Liver (tissue), 7 donors: ENCODE measurements at regions not wholly inside any gene's neighbourhood (a gene's known extent, or its start where the extent isn't known, plus 50 kb on each side); places are given as distances from the start of the nearest gene placed in this dataset.

Experiments
- DNase-seq: peaks from one replicate; pipeline ENCODE4 v3.0.0-alpha.2; 2017; ENCODE audit warnings: low spot score
- H3K27ac ChIP-seq, 2 donors: one replicate each; pipeline ENCODE4 v1.7.0; 2013; ENCODE audit warnings: inconsistent platforms in 2 of 2, low read length in 2 of 2, control low read depth in 1 of 2, low read depth in 1 of 2, mild to moderate bottlenecking in 1 of 2
- H3K27me3 ChIP-seq, 4 donors: one replicate each; pipeline versions ENCODE4 v1.6.1 to v1.7.0; 2013; ENCODE audit warnings: low read length in 3 of 4, inconsistent platforms in 1 of 4, mild to moderate bottlenecking in 1 of 4, moderate library complexity in 1 of 4; ENCODE audit not compliant: control insufficient read depth in 4 of 4, insufficient read depth in 4 of 4
- H3K36me3 ChIP-seq, 4 donors: one replicate each; pipeline versions ENCODE4 v1.6.1 to v1.7.0; 2013; ENCODE audit warnings: low read length in 3 of 4, mild to moderate bottlenecking in 3 of 4, low read depth in 1 of 4, moderate library complexity in 1 of 4; ENCODE audit not compliant: control insufficient read depth in 4 of 4, insufficient read depth in 3 of 4
- H3K4me1 ChIP-seq, 4 donors: one replicate each; pipeline versions ENCODE4 v1.6.1 to v1.7.0; 2013; ENCODE audit warnings: low read length in 3 of 4, mild to moderate bottlenecking in 3 of 4, moderate library complexity in 1 of 4; ENCODE audit not compliant: control insufficient read depth in 4 of 4, insufficient read depth in 4 of 4
- H3K4me3 ChIP-seq, 3 donors: one replicate each; pipeline versions ENCODE4 v1.6.1 to v1.7.0; 2013; ENCODE audit warnings: low read length in 3 of 3, control low read depth in 1 of 3, low read depth in 1 of 3, mild to moderate bottlenecking in 1 of 3
- H3K9ac ChIP-seq, 2 donors: one replicate each; pipeline ENCODE4 v1.7.0; 2013; ENCODE audit warnings: low read length in 2 of 2, mild to moderate bottlenecking in 2 of 2, moderate library complexity in 2 of 2, control low read depth in 1 of 2, low read depth in 1 of 2
- H3K9me3 ChIP-seq, 4 donors: one replicate each; pipeline versions ENCODE4 v1.6.1 to v1.7.0; 2013; ENCODE audit warnings: low read length in 3 of 4; ENCODE audit not compliant: control insufficient read depth in 4 of 4
- ATF3 ChIP-seq: IDR thresholded peaks from 2 replicates; pipeline ENCODE4 v1.6.1; 2016; ENCODE audit warnings: antibody characterized with exemption
- EGR1 ChIP-seq, 2 donors: IDR thresholded peaks; 2 replicates each; pipeline ENCODE4 v1.6.1; 2016 to 2018; ENCODE audit warnings: antibody characterized with exemption in 2 of 2, low read depth in 2 of 2
- FOXA1 ChIP-seq: IDR thresholded peaks from 2 replicates; pipeline ENCODE4 v1.6.1; 2016; ENCODE audit warnings: antibody characterized with exemption
- FOXA2 ChIP-seq: IDR thresholded peaks from 2 replicates; pipeline ENCODE4 v1.6.1; 2016; ENCODE audit warnings: antibody characterized with exemption
- GABPA ChIP-seq, 2 donors: IDR thresholded peaks in 1 of 2; conservative IDR thresholded peaks in 1 of 2; 2 replicates each; pipeline ENCODE4 v1.6.1; 2016; ENCODE audit warnings: antibody characterized with exemption in 2 of 2, mild to moderate bottlenecking in 1 of 2, moderate library complexity in 1 of 2
- HNF4A ChIP-seq, 2 donors: conservative IDR thresholded peaks; 2 replicates each; pipeline ENCODE4 v1.6.1; 2016; ENCODE audit warnings: antibody characterized with exemption in 2 of 2, mild to moderate bottlenecking in 2 of 2
- HNF4G ChIP-seq: IDR thresholded peaks from 2 replicates; pipeline ENCODE4 v1.6.1; 2016; ENCODE audit warnings: antibody characterized with exemption
- JUND ChIP-seq, 2 donors: IDR thresholded peaks; 2 replicates each; pipeline ENCODE4 v1.6.1; 2016; ENCODE audit warnings: antibody characterized with exemption in 2 of 2
- MAX ChIP-seq: IDR thresholded peaks from 2 replicates; pipeline ENCODE4 v1.6.1; 2016; ENCODE audit warnings: antibody characterized with exemption
- RAD21 ChIP-seq, 2 donors: IDR thresholded peaks; 2 replicates each; pipeline ENCODE4 v1.6.1; 2016; ENCODE audit warnings: antibody characterized with exemption in 2 of 2, mild to moderate bottlenecking in 2 of 2
- REST ChIP-seq: IDR thresholded peaks from 2 replicates; pipeline ENCODE4 v1.6.1; 2016; ENCODE audit warnings: antibody characterized with exemption, mild to moderate bottlenecking
- RXRA ChIP-seq, 2 donors: IDR thresholded peaks; 2 replicates each; pipeline ENCODE4 v1.6.1; 2017 to 2018; ENCODE audit warnings: antibody characterized with exemption in 2 of 2, mild to moderate bottlenecking in 1 of 2
- SP1 ChIP-seq: IDR thresholded peaks from 2 replicates; pipeline ENCODE4 v1.6.1; 2018; ENCODE audit warnings: antibody characterized with exemption, mild to moderate bottlenecking
- TAF1 ChIP-seq: conservative IDR thresholded peaks from 2 replicates; pipeline ENCODE4 v1.6.1; 2016; ENCODE audit warnings: antibody characterized with exemption, mild to moderate bottlenecking
- YY1 ChIP-seq: IDR thresholded peaks from 2 replicates; pipeline ENCODE4 v1.6.1; 2016; ENCODE audit warnings: antibody characterized with exemption, mild to moderate bottlenecking
- ZBTB33 ChIP-seq: IDR thresholded peaks from 2 replicates; pipeline ENCODE4 v1.6.1; 2016; ENCODE audit warnings: antibody characterized with exemption
- WGBS: extraction: QIAGEN DNeasy Blood & Tissue Kit; methylation state at CpG from one replicate; pipeline ENCODE4 v1.1.7; 2013; 5-methylcytosine and 5-hydroxymethylcytosine counted together
- donor health status: healthy.
- donor health status: healthy.
- donor health status: healthy.
- donor health status: healthy.

- H3K27ac ChIP-seq: no peak overlapping the region
- H3K9ac ChIP-seq: no peak overlapping the region
- no peak for DNase-seq
- H3K36me3 ChIP-seq: no peaks in the 10 kb centered on the region
- H3K9me3 ChIP-seq: no peaks in the 10 kb centered on the region
- no peak overlapping the region for H3K4me3 ChIP-seq
- TF ChIP-seq JUND (IDR thresholded peaks at IDR 0.05) (no peak), ZBTB33 (no peak), ATF3 (no peak), RXRA (IDR thresholded peaks at IDR 0.05) (no peak), EGR1 (IDR thresholded peaks at IDR 0.05; ENCODE audit: low read depth in 2 of 2) (no peak), HNF4A (conservative IDR thresholded peaks at IDR 0.05) (no peak), YY1 (no peak), SP1 (no peak)
- H3K27me3 ChIP-seq: no peaks in the 10 kb centered on the region
- peaks cover 0 to 3% (median 0%) of the 10 kb centered on the region in 4 donors for H3K4me1 ChIP-seq
- 82% methylated on average over 8 of the region's 8 CpGs for WGBS
Observed at GRCh38 chr3:40886660-40887425, 312.5 kb upstream of the CTNNB1 start.

GRCh38 chr3:40891186-40891585 lies 308.1 kb upstream of the CTNNB1 start:
- no peaks in the 10 kb centered on the region for H3K27me3 ChIP-seq
- 97% methylated on average over 3 of the region's 3 CpGs for WGBS
- H3K4me3 ChIP-seq: no peak overlapping the region
- H3K9ac ChIP-seq: no peak overlapping the region
- H3K27ac ChIP-seq: no peak overlapping the region
- no peaks in the 10 kb centered on the region for H3K9me3 ChIP-seq
- TF ChIP-seq ATF3 (no peak), REST (no peak), RAD21 (IDR thresholded peaks at IDR 0.05) (no peak), FOXA1 (no peak), GABPA (IDR thresholded peaks at IDR 0.05 in 1 of 2, conservative IDR thresholded peaks at IDR 0.05 in 1 of 2) (no peak), ZBTB33 (no peak), MAX (no peak), TAF1 (no peak), HNF4G (no peak), RXRA (IDR thresholded peaks at IDR 0.05) (no peak), EGR1 (IDR thresholded peaks at IDR 0.05; ENCODE audit: low read depth in 2 of 2) (no peak), FOXA2 (no peak)
- no peaks in the 10 kb centered on the region for H3K4me1 ChIP-seq
- DNase-seq: no peak
- H3K36me3 ChIP-seq: no peaks in the 10 kb centered on the region
